Ishikawa (cell line): ENCODE measurements at regions not wholly inside any gene's neighbourhood (a gene's known extent, or its start where the extent isn't known, plus 50 kb on each side); places are given as distances from the start of the nearest gene placed in this dataset.

Source experiments
- EGR1 ChIP-seq: IDR thresholded peaks from 2 replicates; pipeline ENCODE4 v1.6.1; 2012
- YY1 ChIP-seq: IDR thresholded peaks from 2 replicates; pipeline ENCODE4 v1.6.1; 2012; ENCODE audit warnings: low read depth

DNA sequence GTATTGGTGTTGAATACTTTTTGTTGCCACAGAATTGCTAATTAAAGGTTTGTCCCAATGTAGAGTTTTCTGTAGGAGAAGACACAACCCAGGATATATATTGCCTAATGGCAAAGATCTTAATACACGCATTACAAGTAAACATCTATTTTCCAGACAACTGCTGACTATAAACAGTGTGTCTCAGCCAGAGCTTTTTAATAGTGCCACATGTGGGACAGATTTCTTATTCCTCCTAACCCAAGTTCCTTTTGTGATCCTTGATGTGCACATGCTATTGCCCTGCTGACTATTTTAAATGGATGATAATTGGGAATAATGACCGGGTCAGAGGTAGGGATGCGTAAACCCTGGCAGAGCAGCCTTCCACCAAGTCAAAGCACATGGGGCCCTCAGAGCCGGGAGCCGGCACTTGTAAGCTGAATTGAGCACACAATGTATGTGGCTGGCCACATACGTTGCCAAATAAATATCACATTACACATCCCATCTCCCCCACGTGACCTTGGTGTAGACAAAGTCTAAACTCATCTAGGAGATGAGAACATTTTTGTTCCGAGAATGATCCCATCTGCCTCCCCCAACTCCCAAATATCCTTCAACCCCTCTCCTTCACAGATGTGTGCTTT, 209.8 kb upstream of the NFIA start:
- TF ChIP-seq YY1, result no peak
- TF ChIP-seq EGR1, result no peak
